HCEC 1CT (cell line): ENCODE measurements at regions not wholly inside any gene's neighbourhood (a gene's known extent, or its start where the extent isn't known, plus 50 kb on each side); places are given as distances from the start of the nearest gene placed in this dataset.

Experiments
- DNase-seq: peaks from one replicate; pipeline ENCODE4 v3.0.0-alpha.2; 2017

GRCh38 chr16:52099382-52099781, 447.6 kb downstream of the TOX3 start:
- DNase-seq: no peak

DNA sequence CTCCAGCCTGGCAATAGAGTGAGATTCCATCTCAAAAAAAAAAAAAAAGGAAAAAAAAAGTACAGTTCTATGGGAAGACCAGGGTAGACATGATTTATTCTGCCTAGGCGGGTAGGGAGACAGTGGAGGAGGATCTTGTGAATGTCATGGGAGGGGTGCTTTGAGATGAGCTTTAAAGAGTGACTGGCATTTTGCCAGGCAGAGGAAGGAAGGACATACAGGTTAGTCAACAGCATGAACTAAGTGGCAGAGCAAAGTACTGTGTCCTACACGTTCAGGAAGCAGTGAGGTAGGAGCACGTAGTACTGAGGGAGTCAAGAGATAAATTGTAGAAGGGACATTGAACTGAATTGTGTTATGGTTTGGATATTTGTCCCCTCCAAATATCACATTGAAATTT, 451.5 kb downstream of the TOX3 start:
- DNase-seq: no peak

DNA sequence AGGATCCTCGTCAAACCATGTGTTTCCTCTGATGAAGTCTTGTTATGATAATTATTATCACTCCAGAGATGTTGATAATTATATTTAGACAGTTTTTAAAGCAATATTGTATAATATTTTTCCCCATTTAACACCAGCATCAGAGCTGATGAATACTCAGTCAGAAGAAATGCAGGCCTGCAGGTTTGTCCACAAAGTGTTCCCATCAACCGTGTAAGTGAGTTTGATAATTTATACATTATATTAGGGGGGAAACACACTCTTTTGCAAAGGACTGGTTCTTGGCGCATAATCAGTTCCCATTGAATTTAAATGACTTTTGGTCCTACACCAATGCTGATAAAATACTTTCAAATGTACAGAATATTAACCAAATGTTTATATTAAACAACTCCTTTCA, 454.8 kb downstream of the TOX3 start:
- no peak for DNase-seq

- no peak for DNase-seq
Observed at GRCh38 chr16:52090080-52090479, 456.9 kb downstream of the TOX3 start.

GRCh38 chr16:52089476-52089875, 457.5 kb downstream of the TOX3 start:
- DNase-seq: no peak

DNA sequence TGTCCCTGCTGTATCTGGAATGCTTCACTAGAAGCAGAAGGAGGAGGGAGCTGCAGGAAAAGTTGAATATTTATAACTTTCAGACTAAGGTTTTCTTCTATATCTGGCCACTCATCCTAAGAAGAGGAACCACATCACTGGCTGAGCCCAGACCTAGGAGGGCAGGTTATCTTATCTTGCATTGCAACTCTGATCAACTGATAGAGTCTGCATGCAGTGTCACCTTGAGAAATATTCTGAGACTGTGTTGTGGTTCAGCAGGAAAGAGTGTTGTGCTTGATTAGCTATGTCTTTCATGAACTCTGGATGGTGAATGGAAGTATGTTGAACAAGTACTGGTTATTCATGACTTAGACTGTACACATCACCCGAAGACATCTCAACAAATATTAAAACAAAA, 460.0 kb downstream of the TOX3 start:
- DNase-seq: no peak

DNA sequence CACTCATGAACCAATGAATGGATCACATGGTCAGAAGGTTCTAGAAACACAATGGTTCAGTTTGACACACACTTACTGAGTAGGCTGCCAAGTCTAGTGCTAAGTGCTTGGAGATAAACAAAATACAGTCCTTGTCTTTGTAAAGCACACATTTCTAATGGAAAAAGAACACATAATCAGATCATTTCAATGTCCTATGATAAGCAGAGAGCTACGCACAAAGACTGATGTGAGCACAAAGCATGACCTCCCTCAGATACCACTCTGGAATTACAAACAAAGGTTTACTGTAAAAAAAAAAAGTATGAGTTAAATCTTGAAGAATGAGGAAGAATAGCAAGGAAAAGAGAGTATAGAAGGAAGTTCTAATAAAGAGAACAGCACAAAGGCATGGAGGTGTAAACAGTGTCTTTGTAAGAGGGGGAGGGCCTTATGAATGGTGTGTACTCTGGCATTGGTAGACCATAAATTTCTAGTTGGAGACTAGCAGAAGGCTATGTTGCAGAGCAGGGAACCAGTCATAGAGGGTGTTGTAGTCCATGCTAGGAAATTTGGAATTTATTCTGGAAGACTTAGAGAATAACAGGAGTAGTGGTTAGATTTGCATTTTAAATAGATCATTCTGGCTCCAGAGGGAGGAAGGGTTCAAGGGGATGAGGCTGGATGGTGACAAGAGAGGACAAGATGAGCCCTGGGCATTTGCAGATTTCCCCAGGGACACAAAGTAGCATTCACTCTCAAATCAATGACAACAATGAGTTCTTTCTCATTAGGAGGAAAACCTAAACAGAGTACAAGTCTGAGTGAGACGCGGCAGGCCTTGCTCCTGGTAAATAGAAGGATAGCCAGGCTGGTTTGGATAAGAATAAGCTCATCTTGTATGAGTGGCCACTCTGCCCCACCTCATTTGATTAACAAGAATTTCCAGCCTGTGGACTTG, 468.0 kb downstream of the TOX3 start:
- DNase-seq: no peak

DNA sequence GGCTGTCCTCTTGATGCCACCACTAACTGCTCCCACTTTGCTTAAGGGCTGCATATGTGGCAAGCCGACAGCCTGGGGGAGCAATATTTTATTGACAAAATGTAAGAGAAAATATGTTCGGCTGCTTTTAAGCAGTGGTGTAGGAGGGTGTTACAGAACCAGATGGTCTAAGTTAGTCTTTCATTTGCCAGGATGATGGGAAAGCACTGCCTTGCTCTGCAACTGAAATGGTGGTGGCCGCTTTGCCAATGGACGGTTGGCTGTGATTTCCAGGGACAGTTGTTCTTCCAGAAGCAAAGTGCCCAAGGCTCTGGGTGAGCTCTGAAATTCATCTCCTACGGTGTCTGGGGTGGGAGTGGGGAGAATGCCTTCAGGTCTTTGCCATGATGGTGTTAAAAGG, 469.3 kb downstream of the TOX3 start:
- DNase-seq: no peak

DNA sequence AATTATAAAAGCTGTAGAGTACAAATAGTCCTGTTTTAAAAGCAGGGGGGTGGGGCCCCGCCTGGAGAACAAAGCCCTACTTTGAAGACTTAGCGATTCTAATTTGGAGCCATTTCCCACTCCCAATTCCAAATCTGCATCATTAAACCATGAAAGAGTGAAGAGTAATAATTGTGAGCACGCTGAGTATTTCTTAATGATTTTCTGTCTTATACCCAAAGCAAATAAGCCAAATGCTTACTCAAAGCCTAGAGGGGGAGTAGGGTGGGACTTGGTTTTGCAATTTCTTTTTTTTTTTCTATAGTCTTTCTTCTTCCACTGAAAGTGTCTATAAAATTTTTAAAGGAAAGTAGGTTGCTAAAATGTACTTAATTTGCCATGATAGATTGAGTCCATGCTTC, 470.1 kb downstream of the TOX3 start:
- DNase-seq: no peak

- no peak for DNase-seq
Observed at GRCh38 chr16:52076332-52076731, 470.6 kb downstream of the TOX3 start.

- no peak for DNase-seq
Observed at GRCh38 chr16:52074133-52074532, 472.8 kb downstream of the TOX3 start.

- no peak for DNase-seq
Observed at GRCh38 chr16:52073024-52073423, 473.9 kb downstream of the TOX3 start.

GRCh38 chr16:52071101-52071500, 475.8 kb downstream of the TOX3 start:
- DNase-seq: no peak

- no peak for DNase-seq
Observed at GRCh38 chr16:52070341-52071057, 476.4 kb downstream of the TOX3 start.

GRCh38 chr16:52069866-52070265, 477.1 kb downstream of the TOX3 start:
- no peak for DNase-seq

DNA sequence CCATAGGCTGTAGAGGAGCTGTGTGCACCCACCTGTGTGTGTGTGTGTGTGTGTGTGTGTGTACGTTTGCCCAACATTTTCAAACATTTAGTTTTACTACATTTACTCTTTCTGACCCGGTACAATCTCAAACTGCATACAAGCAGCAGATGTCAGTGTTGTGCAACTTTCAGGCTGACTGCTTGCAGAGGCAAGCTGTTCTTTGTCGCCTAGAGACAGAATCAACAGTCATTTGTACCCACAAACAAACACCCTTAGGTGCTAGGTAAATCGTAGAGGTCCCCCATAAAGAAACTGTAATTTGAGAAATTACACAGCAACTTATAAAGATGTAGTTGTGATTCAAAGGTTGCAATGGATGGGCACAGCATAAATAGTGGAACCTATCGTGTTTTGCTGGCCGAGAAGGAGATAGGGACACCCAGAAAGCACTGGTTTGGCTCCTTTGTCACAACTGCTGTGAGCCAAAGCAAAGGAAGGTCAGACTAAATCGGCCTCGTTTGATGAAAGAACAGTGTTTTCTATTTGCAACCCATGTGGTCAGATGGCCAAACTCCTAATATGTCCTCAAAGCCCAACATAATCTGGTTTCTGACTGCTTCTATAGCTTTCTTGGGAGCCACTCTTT, 478.4 kb downstream of the TOX3 start:
- DNase-seq: no peak

GRCh38 chr16:52066962-52067361, 480.0 kb downstream of the TOX3 start:
- DNase-seq: no peak

GRCh38 chr16:52056259-52056658, 490.7 kb downstream of the TOX3 start:
- no peak for DNase-seq

DNA sequence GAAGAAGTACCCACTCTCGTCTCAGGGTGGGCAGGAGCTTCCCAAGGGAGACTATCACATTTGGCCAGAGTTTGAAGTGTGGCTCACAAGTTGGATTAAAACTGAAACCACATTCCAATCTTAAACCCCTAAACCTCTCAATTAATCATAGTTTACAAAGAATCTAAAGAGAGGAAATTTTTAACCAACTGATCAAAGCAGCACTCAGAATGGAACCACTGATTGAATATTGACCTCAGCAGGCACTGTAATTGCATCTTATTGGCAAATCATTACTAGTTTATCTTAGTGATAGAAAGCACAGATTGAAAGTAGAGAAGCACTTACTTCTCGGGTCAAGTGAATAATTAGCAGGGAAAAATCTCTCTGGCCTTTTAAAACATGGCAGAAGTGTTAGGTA, 491.6 kb downstream of the TOX3 start:
- no peak for DNase-seq

DNA sequence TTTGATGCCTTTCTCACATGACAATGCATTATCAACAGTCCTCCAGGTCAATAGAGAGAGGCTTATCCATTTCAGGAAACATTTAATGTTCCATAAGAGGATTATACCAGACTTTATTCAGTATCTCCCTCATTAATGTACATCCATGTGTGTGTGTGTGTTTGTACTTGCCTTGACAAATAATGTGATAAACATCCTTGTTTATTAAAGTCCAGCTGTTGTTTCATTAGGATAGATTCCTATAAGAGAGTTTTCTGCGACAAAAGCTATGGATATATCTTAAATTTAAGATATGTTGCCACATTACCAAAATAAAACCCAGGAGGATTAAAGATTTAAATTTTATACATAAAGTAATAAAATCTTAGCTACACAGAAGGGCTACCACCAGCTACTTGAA, 492.6 kb downstream of the TOX3 start:
- DNase-seq: no peak

DNA sequence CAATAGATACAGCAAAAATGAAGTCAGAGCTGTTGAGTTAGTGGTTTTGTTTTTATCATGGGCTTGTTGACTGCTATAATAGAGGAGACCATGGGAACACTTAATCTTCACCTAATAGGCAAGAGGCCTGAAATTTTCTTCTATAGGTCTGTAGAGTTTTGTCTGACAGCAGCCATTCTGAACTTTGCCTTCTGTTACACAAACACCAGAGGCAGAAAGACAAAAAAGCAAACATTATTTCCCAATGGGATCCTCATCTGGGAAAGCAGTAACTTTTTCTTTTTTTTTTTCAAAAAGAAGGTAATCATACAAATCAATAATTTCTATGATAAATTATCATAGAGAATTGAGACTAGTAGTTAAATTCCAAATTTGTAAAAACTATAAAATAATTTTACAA, 494.1 kb downstream of the TOX3 start:
- DNase-seq: no peak

DNA sequence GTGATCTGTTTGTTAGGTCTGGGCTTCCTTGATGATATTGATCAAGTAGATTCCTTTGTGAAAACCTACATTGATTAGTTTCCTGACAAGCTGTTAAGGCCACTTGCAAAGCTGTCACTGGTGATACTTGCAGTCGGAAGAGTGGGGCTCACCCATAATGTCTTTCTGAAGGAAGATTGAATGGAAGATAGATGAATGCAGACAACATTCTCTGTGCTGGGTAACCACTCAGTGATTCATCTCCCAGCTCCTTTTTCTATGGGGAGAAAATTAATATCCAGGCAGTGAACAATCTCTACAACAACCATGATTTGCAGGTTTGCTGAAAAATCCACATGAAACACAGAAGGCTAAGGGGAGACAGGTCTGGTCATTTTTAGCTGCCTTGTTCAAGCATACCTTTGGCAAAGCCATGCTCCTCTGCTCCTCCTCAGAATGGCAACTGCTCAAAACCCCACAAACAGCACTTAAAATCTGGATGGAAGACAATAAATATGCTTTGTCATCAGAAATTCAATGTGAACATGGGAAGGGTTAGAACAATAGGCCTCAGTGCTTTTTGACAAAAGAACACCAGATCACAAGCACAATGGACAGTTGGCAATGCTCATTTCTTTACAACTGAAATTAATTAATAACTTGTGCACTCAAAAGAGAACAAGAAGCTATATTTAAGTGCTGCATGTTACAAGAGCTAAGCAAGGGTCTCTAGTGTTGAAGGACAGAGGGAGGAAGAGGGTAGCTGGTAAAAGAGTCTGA, 495.4 kb downstream of the TOX3 start:
- no peak for DNase-seq

DNA sequence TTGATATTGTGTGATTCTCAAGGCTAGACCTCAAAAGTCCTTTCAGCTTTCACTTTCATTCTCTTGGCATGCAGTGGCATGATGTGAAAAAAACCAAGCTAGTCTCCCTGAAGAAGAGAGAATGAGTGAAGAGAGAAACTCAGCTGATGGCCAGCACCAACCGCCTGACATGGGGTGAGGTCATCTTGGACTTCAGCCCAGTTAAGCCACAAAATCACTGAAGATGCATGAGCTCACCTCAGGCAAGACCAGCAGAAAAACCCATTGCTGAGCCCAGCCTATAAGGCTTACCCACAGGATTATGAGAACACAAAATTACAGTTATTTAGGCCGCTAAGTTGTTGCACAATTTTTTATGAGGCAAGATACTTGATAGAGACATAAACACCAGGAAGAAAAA, 496.5 kb downstream of the TOX3 start:
- DNase-seq: no peak
